HL-60 (cell line): ENCODE measurements at regions not wholly inside any gene's neighbourhood (a gene's known extent, or its start where the extent isn't known, plus 50 kb on each side); places are given as distances from the start of the nearest gene placed in this dataset.

Source experiments
- DNase-seq, 2 experiments: peaks; one replicate each; pipeline ENCODE4 v3.0.0-alpha.2; 2010 to 2020; ENCODE audit warnings: low read depth in 1 of 2, low spot score in 1 of 2
- H3K27ac ChIP-seq: fragments of 250-450 bp; sonication (Bioruptor Pico); replicated peaks from 2 replicates; pipeline ENCODE4 v1.5.1; 2020; ENCODE audit warnings: mild to moderate bottlenecking, moderate library complexity
- H3K27me3 ChIP-seq: fragments of 250-450 bp; sonication (Bioruptor Pico); 2 replicates; pipeline ENCODE4 v1.5.1; 2021; ENCODE audit warnings: mild to moderate bottlenecking, moderate library complexity; ENCODE audit not compliant: insufficient read depth, poor library complexity, severe bottlenecking
- H3K4me3 ChIP-seq: replicated peaks from 2 replicates; pipeline ENCODE4 v1.5.1; 2011; ENCODE audit warnings: mild to moderate bottlenecking, control low read depth, low read length; ENCODE audit not compliant: insufficient read depth
- CTCF ChIP-seq: IDR thresholded peaks from one replicate; pipeline ENCODE4 v1.5.1; 2011; ENCODE audit warnings: low read length, control low read depth, inconsistent platforms; ENCODE audit not compliant: insufficient read depth
- GABPA ChIP-seq: IDR thresholded peaks from 2 replicates; pipeline ENCODE4 v1.6.1; 2012; ENCODE audit warnings: low read depth
- POLR2AphosphoS5 ChIP-seq: IDR thresholded peaks from 2 replicates; pipeline ENCODE4 v1.6.1; 2012; ENCODE audit warnings: low read depth
- REST ChIP-seq: IDR thresholded peaks from 2 replicates; pipeline ENCODE4 v1.6.1; 2012; ENCODE audit warnings: low read depth; ENCODE audit not compliant: insufficient replicate concordance
- SPI1 ChIP-seq: IDR thresholded peaks from 2 replicates; pipeline ENCODE4 v1.6.1; 2012; ENCODE audit warnings: low read depth, mild to moderate bottlenecking, borderline replicate concordance

- DNase-seq: no peak
- TF ChIP-seq GABPA: no peak
- no peak for TF ChIP-seq REST
- no peak for TF ChIP-seq CTCF
- no peak for TF ChIP-seq POLR2AphosphoS5
- TF ChIP-seq SPI1: no peak
- Histone ChIP-seq H3K27ac (no peak overlapping the region), H3K4me3 (no peak overlapping the region), H3K27me3 (no peaks in the 10 kb centered on the region)
Observed at GRCh38 chr15:97703400-97703799, 257.1 kb upstream of the ARRDC4 start.

GRCh38 chr15:97706059-97706458 is 254.4 kb upstream of the ARRDC4 start:
- no peaks in the 10 kb centered on the region for H3K27me3 ChIP-seq
- no peak for TF ChIP-seq CTCF
- TF ChIP-seq SPI1: no peak
- no peak for TF ChIP-seq POLR2AphosphoS5
- no peak for TF ChIP-seq REST
- TF ChIP-seq GABPA: no peak
- no peak for DNase-seq
- no peak overlapping the region for H3K27ac ChIP-seq
- no peak overlapping the region for H3K4me3 ChIP-seq

GRCh38 chr15:97708252-97708651 is 252.3 kb upstream of the ARRDC4 start:
- H3K27me3 ChIP-seq: no peaks in the 10 kb centered on the region
- TF ChIP-seq POLR2AphosphoS5: no peak
- TF ChIP-seq REST: no peak
- TF ChIP-seq SPI1: no peak
- no peak for TF ChIP-seq CTCF
- TF ChIP-seq GABPA: no peak
- H3K4me3 ChIP-seq: no peak overlapping the region
- H3K27ac ChIP-seq: no peak overlapping the region
- DNase-seq: no peak
